Ectodermal cell (in vitro differentiated cells): ENCODE measurements at regions not wholly inside any gene's neighbourhood (a gene's known extent, or its start where the extent isn't known, plus 50 kb on each side); places are given as distances from the start of the nearest gene placed in this dataset.

Source experiments
- H3K27ac ChIP-seq: 2 replicates; pipeline ENCODE4 v1.7.0; 2013; ENCODE audit warnings: mild to moderate bottlenecking, low read depth, low read length; ENCODE audit not compliant: insufficient read depth, poor library complexity, severe bottlenecking
- H3K27me3 ChIP-seq: 2 replicates; pipeline ENCODE4 v1.7.0; 2013; ENCODE audit warnings: mild to moderate bottlenecking, low read length; ENCODE audit not compliant: insufficient read depth, control insufficient read depth, poor library complexity, severe bottlenecking
- H3K36me3 ChIP-seq: one replicate; pipeline ENCODE4 v1.7.0; 2013; ENCODE audit warnings: low read length; ENCODE audit not compliant: control insufficient read depth, insufficient read depth
- H3K4me1 ChIP-seq: one replicate; pipeline ENCODE4 v1.7.0; 2013; ENCODE audit warnings: low read length; ENCODE audit not compliant: control insufficient read depth, insufficient read depth
- H3K4me3 ChIP-seq: 2 replicates; pipeline ENCODE4 v1.7.0; 2013; ENCODE audit warnings: low read depth, low read length, control low read depth; ENCODE audit not compliant: insufficient read depth
- H3K9me3 ChIP-seq: 2 replicates; pipeline ENCODE4 v1.7.0; 2013; ENCODE audit warnings: mild to moderate bottlenecking, low read length, moderate library complexity; ENCODE audit not compliant: control insufficient read depth
- WGBS, 2 experiments: methylation state at CpG; one replicate each; pipeline ENCODE4 v1.1.7; 2013; ENCODE audit warnings: missing lambda C conversion rate in 2 of 2; 5-methylcytosine and 5-hydroxymethylcytosine counted together

DNA sequence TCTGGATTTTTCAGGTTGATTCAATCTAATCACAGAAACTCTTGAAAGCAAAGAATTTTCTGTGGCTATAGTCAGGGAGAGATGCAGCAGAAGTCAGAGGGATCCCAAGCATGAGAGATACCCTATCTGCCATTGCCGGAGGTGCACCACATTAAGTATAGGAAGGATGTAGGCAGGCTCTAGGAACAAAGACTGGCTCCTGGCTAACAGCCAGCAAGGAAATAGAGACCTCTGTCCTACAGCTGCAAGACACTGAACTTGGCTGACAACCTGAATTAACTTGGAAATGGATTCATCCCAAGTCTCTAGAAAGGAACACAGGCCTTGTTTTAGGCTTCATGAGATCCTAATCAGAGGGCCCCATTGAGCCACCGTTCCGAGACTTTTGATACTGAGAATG is 364.9 kb upstream of the FLRT2 start:
- Histone ChIP-seq H3K9me3 (no peaks in the 10 kb centered on the region), H3K4me1 (no peaks in the 10 kb centered on the region), H3K36me3 (no peaks in the 10 kb centered on the region), H3K27ac (no peak overlapping the region), H3K4me3 (no peak overlapping the region), H3K27me3 (no peaks in the 10 kb centered on the region)
- WGBS, 2 experiments = 90 to 94% methylated on average over 3 of the region's 3 CpGs

- Histone ChIP-seq H3K4me1 (no peaks in the 10 kb centered on the region), H3K4me3 (no peak overlapping the region), H3K9me3 (no peaks in the 10 kb centered on the region), H3K27ac (no peak overlapping the region), H3K36me3 (no peaks in the 10 kb centered on the region), H3K27me3 (no peaks in the 10 kb centered on the region)
These were observed 360.6 kb upstream of the FLRT2 start for GRCh38 chr14:85169381-85169780.

DNA sequence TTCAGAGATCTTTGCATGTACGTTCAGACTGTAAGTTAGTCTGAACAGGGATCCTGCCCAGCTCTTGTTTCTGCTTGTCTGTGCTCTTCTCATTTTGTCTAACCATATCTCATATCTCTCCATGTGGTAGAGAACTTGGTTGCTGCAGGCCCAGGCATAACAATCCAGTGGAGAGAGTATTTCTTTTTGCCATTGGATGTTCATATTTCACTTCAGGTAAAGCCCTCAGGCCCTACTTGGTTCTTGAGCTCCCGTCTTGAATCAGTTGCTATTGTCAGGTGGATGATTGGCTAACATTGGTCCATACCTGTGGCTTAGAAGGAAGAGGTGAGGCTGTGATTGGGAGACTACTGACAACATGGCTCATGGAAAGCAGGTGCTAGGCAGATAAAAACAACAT is 357.7 kb upstream of the FLRT2 start:
- no peaks in the 10 kb centered on the region for H3K4me1 ChIP-seq
- H3K4me3 ChIP-seq = no peak overlapping the region
- H3K27ac ChIP-seq = no peak overlapping the region
- H3K36me3 ChIP-seq = no peaks in the 10 kb centered on the region
- 83 to 90% methylated on average over 2 of the region's 2 CpGs for WGBS, 2 experiments
- no peaks in the 10 kb centered on the region for H3K9me3 ChIP-seq
- H3K27me3 ChIP-seq = no peaks in the 10 kb centered on the region

GRCh38 chr14:85172889-85173477 is 357.0 kb upstream of the FLRT2 start:
- H3K9me3 ChIP-seq = no peaks in the 10 kb centered on the region
- no peak overlapping the region for H3K27ac ChIP-seq
- no peaks in the 10 kb centered on the region for H3K36me3 ChIP-seq
- no peaks in the 10 kb centered on the region for H3K27me3 ChIP-seq
- no peak overlapping the region for H3K4me3 ChIP-seq
- WGBS, 2 experiments = 87 to 95% methylated on average over 1 of the region's 1 CpG
- no peaks in the 10 kb centered on the region for H3K4me1 ChIP-seq

- Histone ChIP-seq H3K4me1 (no peaks in the 10 kb centered on the region), H3K27ac (no peak overlapping the region), H3K36me3 (no peaks in the 10 kb centered on the region), H3K4me3 (no peak overlapping the region), H3K9me3 (no peaks in the 10 kb centered on the region), H3K27me3 (no peaks in the 10 kb centered on the region)
- 100% methylated on average over 1 of the region's 1 CpG; no CpG with 5 or more reads in 1 of the 2 experiments for WGBS, 2 experiments
These were observed 354.4 kb upstream of the FLRT2 start for GRCh38 chr14:85175556-85175955.

DNA sequence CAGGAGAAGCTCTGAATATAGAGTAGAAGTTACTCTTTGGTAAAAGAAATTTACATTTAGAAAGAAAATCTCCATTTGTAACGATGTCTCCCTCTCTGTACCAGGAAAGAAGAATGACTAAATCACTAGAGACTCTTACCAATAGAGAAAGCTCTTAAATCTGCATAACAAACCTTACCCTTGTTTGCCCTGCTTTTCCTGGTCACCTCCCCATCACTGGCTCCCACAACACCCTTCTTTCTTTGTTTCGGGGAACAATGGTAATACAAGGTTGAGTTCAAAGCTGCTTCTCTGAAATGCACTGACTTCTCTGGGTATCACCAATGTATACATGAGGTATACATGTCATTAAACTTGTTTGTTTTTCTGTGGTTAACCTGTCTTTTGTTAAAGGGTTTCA is 351.1 kb upstream of the FLRT2 start:
- H3K9me3 ChIP-seq = no peaks in the 10 kb centered on the region
- no peaks in the 10 kb centered on the region for H3K4me1 ChIP-seq
- no peaks in the 10 kb centered on the region for H3K27me3 ChIP-seq
- WGBS, 2 experiments = 18 to 33% methylated on average over 2 of the region's 2 CpGs
- H3K36me3 ChIP-seq = no peaks in the 10 kb centered on the region
- no peak overlapping the region for H3K27ac ChIP-seq
- H3K4me3 ChIP-seq = no peak overlapping the region

DNA sequence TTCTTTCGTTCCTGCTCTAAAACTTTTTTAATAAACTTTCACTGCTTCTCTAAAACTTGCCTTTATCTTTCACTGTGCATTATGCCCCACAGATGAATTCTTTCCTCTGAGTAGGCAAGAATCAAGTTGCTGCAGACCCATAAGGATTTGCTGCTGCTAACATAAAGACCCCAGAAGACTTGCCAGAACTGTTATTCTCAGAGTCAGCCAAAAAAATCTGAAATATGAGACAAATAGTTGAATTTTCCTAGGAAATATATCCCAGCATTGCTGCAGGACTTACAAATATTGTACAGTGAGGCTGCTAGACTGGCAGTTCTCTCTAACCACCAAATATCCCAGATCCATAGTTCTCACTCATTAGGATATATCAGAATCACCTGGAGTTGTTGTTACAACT is 349.1 kb upstream of the FLRT2 start:
- Histone ChIP-seq H3K27ac (no peak overlapping the region), H3K36me3 (no peaks in the 10 kb centered on the region), H3K9me3 (no peaks in the 10 kb centered on the region), H3K27me3 (no peaks in the 10 kb centered on the region), H3K4me1 (no peaks in the 10 kb centered on the region), H3K4me3 (no peak overlapping the region)
- WGBS, 2 experiments = 90 to 95% methylated on average over 1 of the region's 1 CpG

- no peaks in the 10 kb centered on the region for H3K36me3 ChIP-seq
- no peaks in the 10 kb centered on the region for H3K9me3 ChIP-seq
- no peaks in the 10 kb centered on the region for H3K27me3 ChIP-seq
- WGBS, 2 experiments = 93 to 96% methylated on average over 4 of the region's 4 CpGs
- H3K4me1 ChIP-seq = no peaks in the 10 kb centered on the region
- no peak overlapping the region for H3K27ac ChIP-seq
- no peak overlapping the region for H3K4me3 ChIP-seq
These were observed 347.7 kb upstream of the FLRT2 start for GRCh38 chr14:85182282-85182681.

DNA sequence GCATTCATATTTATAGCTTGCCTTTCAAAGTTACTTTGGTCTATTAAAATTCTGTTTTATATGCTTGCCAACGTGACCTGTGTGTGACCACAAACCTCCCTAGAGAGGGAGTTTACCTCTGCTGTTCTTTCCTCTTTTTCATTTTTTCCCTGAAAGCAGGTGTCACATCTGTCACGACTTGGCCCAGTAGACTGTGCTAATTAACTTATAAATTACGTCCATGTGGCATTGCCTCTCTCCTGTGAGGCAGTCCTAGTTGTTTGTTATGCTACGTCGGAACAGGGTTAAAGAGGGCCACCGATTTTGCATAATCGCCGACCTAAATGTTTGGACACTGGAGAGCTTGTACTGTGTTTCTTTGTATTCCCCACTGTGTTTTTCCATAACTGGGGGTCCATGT is 343.9 kb upstream of the FLRT2 start:
- Histone ChIP-seq H3K36me3 (no peaks in the 10 kb centered on the region), H3K9me3 (no peaks in the 10 kb centered on the region), H3K4me3 (no peak overlapping the region), H3K27me3 (no peaks in the 10 kb centered on the region), H3K27ac (no peak overlapping the region), H3K4me1 (no peaks in the 10 kb centered on the region)
- WGBS, 2 experiments = 93 to 94% methylated on average over 8 of the region's 8 CpGs

DNA sequence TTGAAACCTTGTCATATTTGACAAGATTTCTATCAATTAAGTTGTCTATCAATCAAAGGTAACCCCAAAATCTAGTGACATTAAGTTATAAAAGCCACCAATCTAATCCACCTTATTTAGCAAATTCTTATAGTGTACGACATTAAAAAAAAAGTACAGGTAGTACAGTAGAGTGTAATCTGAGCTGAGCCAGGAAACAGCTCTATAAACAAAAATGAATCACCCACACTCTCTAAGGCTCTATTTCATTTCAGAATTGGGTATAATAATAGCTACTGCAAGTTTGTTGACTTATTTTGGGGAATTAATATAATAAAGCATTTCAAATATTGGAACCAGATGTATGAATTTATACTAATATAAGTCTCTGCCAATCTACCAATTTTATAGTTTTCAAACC is 342.4 kb upstream of the FLRT2 start:
- 100% methylated on average over 1 of the region's 1 CpG; no CpG with 5 or more reads in 1 of the 2 experiments for WGBS, 2 experiments
- Histone ChIP-seq H3K4me1 (no peaks in the 10 kb centered on the region), H3K27me3 (no peaks in the 10 kb centered on the region), H3K9me3 (no peaks in the 10 kb centered on the region), H3K27ac (no peak overlapping the region), H3K4me3 (no peak overlapping the region), H3K36me3 (no peaks in the 10 kb centered on the region)

GRCh38 chr14:85188836-85189235 is 341.1 kb upstream of the FLRT2 start:
- 100% methylated on average over 1 of the region's 1 CpG for WGBS, 2 experiments
- Histone ChIP-seq H3K4me3 (no peak overlapping the region), H3K9me3 (no peaks in the 10 kb centered on the region)

More at GRCh38 chr14:85188836-85189235, 341.1 kb upstream of the FLRT2 start:
- no peak overlapping the region for H3K27ac ChIP-seq
- H3K36me3 ChIP-seq = no peaks in the 10 kb centered on the region
- H3K27me3 ChIP-seq = no peaks in the 10 kb centered on the region
- H3K4me1 ChIP-seq = no peaks in the 10 kb centered on the region
